GM23248 (cell line): ENCODE measurements at regions not wholly inside any gene's neighbourhood (a gene's known extent, or its start where the extent isn't known, plus 50 kb on each side); places are given as distances from the start of the nearest gene placed in this dataset.

Experiments
- EZH2 ChIP-seq: fragments of 200-600 bp; sonication (generic); IDR thresholded peaks from 2 replicates; pipeline ENCODE4 v1.6.1; 2018; ENCODE audit warnings: antibody characterized with exemption, mild to moderate bottlenecking; ENCODE audit not compliant: insufficient read depth, poor library complexity, severe bottlenecking
- EZH2phosphoT487 ChIP-seq: fragments of 200-600 bp; sonication (generic); IDR thresholded peaks from 2 replicates; pipeline ENCODE4 v1.6.1; 2018; ENCODE audit warnings: antibody characterized with exemption, moderate library complexity, mild to moderate bottlenecking, low read depth; ENCODE audit not compliant: insufficient read depth

GRCh38 chrX:131917588-131917987 is 105.5 kb upstream of the STK26 start:
- no peak for TF ChIP-seq EZH2
- TF ChIP-seq EZH2phosphoT487 = no peak
